WTC11 (cell line): ENCODE measurements at regions not wholly inside any gene's neighbourhood (a gene's known extent, or its start where the extent isn't known, plus 50 kb on each side); places are given as distances from the start of the nearest gene placed in this dataset.

ENCODE experiments used
- CTCF ChIP-seq: fragments of 200-600 bp; IDR thresholded peaks from 2 replicates; pipeline ENCODE4 v1.8.0; 2022; ENCODE audit warnings: antibody characterized with exemption
- E2F4 ChIP-seq: sonication (generic); formaldehyde crosslinking; IDR thresholded peaks from 2 replicates; pipeline ENCODE4 v1.8.1; 2022; ENCODE audit warnings: low read depth, mild to moderate bottlenecking, moderate library complexity, missing genetic modification reagents, borderline replicate concordance
- FOXJ3 ChIP-seq: sonication (generic); formaldehyde crosslinking; IDR thresholded peaks from 2 replicates; pipeline ENCODE4 v1.9.0; 2021; ENCODE audit warnings: missing genetic modification reagents, mild to moderate bottlenecking, borderline replicate concordance
- MAX ChIP-seq: sonication (generic); formaldehyde crosslinking; IDR thresholded peaks from 2 replicates; pipeline ENCODE4 v1.8.0; 2022; ENCODE audit warnings: mild to moderate bottlenecking, missing genetic modification reagents
- NR3C1 ChIP-seq: sonication (generic); formaldehyde crosslinking; conservative IDR thresholded peaks from 2 replicates; pipeline ENCODE4 v1.8.1; 2023; ENCODE audit warnings: low read depth, mild to moderate bottlenecking, missing genetic modification reagents
- SP1 ChIP-seq: sonication (generic); formaldehyde crosslinking; conservative IDR thresholded peaks from 2 replicates; pipeline ENCODE4 v1.8.1; 2022; ENCODE audit warnings: missing genetic modification reagents
- TEAD4 ChIP-seq: sonication (generic); formaldehyde crosslinking; IDR thresholded peaks from 2 replicates; pipeline ENCODE4 v1.8.0; 2022; ENCODE audit warnings: mild to moderate bottlenecking, missing genetic modification reagents

- TF ChIP-seq CTCF (no peak), TEAD4 (no peak), FOXJ3 (CRISPR knock-in tag) (no peak), E2F4 (no peak), SP1 (CRISPR knock-in tag) (no peak), NR3C1 (CRISPR knock-in tag) (no peak), MAX (CRISPR knock-in tag) (no peak)
Observed at GRCh38 chr2:81097361-81097760, 792.8 kb upstream of the LRRTM1 start.
